HAP-1 (cell line): ENCODE measurements at regions not wholly inside any gene's neighbourhood (a gene's known extent, or its start where the extent isn't known, plus 50 kb on each side); places are given as distances from the start of the nearest gene placed in this dataset.

ENCODE experiments used
- DNase-seq, 2 experiments: peaks; one replicate each; pipeline ENCODE4 v3.0.0-alpha.2; 2016 to 2020; ENCODE audit warnings: low spot score in 2 of 2
- H3K27me3 ChIP-seq: fragments of 250-450 bp; sonication (Bioruptor Pico); 2 replicates; pipeline ENCODE4 v1.5.1; 2020; ENCODE audit warnings: low read depth, mild to moderate bottlenecking, moderate library complexity
- H3K36me3 ChIP-seq: fragments of 250-450 bp; sonication (Bioruptor Pico); replicated peaks from 2 replicates; pipeline ENCODE4 v1.5.1; 2020; ENCODE audit warnings: mild to moderate bottlenecking
- H3K4me1 ChIP-seq: fragments of 250-450 bp; sonication (Bioruptor Pico); 2 replicates; pipeline ENCODE4 v1.5.1; 2020; ENCODE audit warnings: mild to moderate bottlenecking
- H3K4me3 ChIP-seq: fragments of 250-450 bp; sonication (Bioruptor Pico); 2 replicates; pipeline ENCODE4 v1.5.1; 2020; ENCODE audit warnings: mild to moderate bottlenecking, moderate library complexity
- H3K9me3 ChIP-seq: fragments of 250-450 bp; sonication (Bioruptor Pico); 2 replicates; pipeline ENCODE4 v1.5.1; 2020; ENCODE audit warnings: mild to moderate bottlenecking, moderate library complexity
- in situ Hi-C: fragments of 300-500 bp; cut with MboI; formaldehyde crosslinking; loops from 3 replicates; pipeline ENCODE4 v1.14.3; 2020; ENCODE audit warnings: low sequenced_read_pairs, inconsistent platforms, mixed read lengths

DNA sequence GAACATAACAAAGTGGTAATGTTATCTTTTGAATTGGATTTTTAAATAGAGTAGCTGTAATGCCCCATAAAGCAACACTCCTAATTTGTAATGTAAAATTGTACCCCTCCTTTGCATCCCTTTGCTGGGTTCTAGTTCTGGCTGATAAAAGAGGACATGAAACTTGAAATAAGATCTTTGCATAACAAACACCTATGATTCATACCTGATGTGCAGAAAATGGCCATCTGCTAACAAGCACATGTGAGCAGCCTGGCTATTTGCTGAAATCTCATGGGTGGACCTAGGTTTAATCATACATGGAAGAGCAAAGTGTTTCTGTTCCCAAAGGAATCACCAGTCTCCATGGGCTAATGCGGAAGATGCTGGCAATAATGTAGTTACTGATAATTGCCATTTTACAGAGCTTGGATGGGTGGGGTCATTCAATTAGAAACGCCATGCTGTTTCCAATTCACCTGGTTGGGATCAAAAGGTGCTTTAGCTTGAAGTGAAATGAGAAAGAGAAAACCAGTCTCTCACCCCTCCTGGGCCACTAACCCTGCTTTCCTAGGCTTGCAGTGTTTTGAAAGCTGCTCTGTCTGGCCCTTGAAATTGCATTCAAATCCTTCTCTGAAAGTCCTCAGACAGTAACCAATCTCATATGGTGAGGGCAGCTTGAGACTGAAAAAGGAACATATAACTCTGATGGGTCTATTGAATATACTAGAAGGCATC, 585.1 kb downstream of the TLE4 start:
- H3K27me3 ChIP-seq, result peaks cover 6% of the 10 kb centered on the region; the same call in 1 of the 2 replicates
- no peak for DNase-seq
- no peaks in the 10 kb centered on the region for H3K36me3 ChIP-seq
- no peak overlapping the region for H3K4me3 ChIP-seq
- H3K9me3 ChIP-seq, result no peaks in the 10 kb centered on the region
- H3K4me1 ChIP-seq, result peaks cover 5% of the 10 kb centered on the region; the same call in 1 of the 2 replicates
- in situ Hi-C loops, result no loop called here

DNA sequence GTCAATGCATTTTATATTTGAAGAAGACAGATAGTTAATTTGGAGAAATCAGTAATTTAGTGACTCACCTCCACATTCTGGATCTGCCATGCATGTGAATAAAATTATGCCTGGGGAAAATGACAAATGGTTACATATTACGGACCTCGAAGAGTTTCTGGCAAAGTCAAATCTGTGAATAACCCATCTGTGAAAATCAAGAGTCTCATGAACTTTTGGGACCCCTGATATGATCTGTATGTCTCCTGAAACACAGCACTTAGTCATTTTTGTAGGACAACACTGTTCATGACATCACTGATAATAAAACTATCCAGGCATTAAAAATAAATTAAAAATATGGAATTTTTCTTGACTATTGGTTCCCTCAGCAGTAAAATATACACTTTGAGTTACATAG, 584.5 kb downstream of the TLE4 start:
- no peak overlapping the region for H3K4me3 ChIP-seq
- H3K4me1 ChIP-seq, result peaks cover 5% of the 10 kb centered on the region; the same call in 1 of the 2 replicates
- DNase-seq, result no peak
- in situ Hi-C loops, result no loop called here
- peaks cover 6% of the 10 kb centered on the region; the same call in 1 of the 2 replicates for H3K27me3 ChIP-seq
- no peaks in the 10 kb centered on the region for H3K9me3 ChIP-seq
- no peaks in the 10 kb centered on the region for H3K36me3 ChIP-seq

DNA sequence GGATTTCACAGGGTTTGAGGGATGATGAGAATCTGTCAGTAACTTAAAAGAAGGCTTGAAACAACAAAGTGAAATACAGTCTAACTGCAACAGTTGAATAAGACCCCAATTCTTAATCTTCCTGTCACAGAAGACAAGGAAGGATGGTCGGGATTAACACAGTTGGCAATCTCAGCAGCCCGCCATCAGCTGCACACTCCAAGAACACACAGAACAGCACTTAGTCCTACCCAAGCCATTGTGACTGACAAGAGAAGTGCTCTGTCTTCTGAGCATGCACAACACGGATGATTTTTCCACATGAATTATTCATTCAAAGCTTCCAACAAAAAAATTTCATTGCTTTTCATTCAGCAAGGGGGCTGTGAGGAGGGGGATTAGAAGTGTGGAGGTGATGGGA, 576.1 kb downstream of the TLE4 start:
- Histone ChIP-seq H3K4me3 (no peak overlapping the region), H3K27me3 (no peaks in the 10 kb centered on the region), H3K36me3 (no peaks in the 10 kb centered on the region), H3K4me1 (no peaks in the 10 kb centered on the region), H3K9me3 (no peaks in the 10 kb centered on the region)
- no peak for DNase-seq
- in situ Hi-C loops, result no loop called here

DNA sequence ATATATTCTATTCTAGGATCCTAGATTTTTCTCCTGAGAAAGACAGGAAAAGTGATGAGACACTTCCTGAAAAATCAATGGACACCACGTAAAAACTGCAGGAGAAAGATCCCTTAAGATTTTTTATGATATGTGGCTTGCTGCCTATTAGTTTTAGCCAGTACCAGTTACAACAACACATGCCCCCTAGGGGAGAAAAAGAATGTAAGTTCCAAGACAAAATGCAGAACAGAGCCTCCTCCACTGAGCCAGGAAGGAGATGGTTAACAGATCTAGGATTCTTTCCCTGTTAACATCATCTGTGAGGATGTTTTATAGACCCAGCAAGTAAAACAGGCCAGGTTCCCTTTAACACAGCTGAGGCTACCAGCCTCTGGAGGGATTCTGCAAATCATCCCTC, 574.7 kb downstream of the TLE4 start:
- in situ Hi-C loops, result no loop called here
- H3K4me3 ChIP-seq, result no peak overlapping the region
- peak in 1 of 2 experiments; percentile 4 for DNase-seq
- no peaks in the 10 kb centered on the region for H3K36me3 ChIP-seq
- H3K4me1 ChIP-seq, result no peaks in the 10 kb centered on the region
- H3K27me3 ChIP-seq, result no peaks in the 10 kb centered on the region
- H3K9me3 ChIP-seq, result no peaks in the 10 kb centered on the region

DNA sequence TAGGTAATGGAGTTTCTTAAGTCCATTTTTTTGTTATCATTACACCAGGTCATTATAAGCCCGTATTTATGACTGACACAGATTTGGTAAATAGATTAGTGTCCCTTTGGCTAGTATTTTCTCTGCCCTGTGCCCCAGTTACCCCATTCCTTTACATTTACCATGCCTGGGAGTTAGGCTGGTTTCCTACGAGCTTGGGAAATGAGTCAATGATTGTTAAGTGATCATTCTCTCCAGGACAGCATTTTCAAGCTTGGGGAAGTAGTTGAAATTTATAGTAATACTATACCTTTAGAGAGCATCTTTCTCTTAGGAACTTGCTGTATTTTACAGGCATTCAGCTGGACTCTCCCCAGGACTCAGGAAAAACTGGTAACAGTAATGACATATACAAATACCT, 573.1 kb downstream of the TLE4 start:
- Histone ChIP-seq H3K9me3 (no peaks in the 10 kb centered on the region), H3K36me3 (no peaks in the 10 kb centered on the region), H3K27me3 (no peaks in the 10 kb centered on the region), H3K4me1 (no peaks in the 10 kb centered on the region), H3K4me3 (no peak overlapping the region)
- no peak for DNase-seq
- in situ Hi-C loops, result no loop called here

DNA sequence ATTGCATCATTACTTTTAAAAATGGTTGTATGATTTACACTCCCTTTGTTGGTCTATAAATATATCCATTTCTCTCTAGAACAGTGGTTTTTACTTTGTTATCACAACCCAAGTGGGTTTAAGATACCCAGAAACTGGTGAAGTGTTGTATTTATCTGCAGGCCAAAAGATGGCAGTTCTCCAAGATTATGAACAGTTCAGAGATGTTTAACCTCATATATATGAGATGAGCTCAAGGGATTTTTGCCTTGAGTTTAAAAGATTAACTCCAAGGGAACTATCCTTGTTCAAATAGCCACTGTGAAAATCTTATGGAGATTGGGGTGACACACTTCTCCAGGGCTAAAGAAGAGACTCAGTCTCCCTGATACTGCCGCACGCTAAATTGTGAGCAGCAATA, 572.6 kb downstream of the TLE4 start:
- Histone ChIP-seq H3K4me1 (no peaks in the 10 kb centered on the region), H3K27me3 (no peaks in the 10 kb centered on the region), H3K36me3 (no peaks in the 10 kb centered on the region), H3K4me3 (no peak overlapping the region), H3K9me3 (no peaks in the 10 kb centered on the region)
- in situ Hi-C loops, result no loop called here
- no peak for DNase-seq

DNA sequence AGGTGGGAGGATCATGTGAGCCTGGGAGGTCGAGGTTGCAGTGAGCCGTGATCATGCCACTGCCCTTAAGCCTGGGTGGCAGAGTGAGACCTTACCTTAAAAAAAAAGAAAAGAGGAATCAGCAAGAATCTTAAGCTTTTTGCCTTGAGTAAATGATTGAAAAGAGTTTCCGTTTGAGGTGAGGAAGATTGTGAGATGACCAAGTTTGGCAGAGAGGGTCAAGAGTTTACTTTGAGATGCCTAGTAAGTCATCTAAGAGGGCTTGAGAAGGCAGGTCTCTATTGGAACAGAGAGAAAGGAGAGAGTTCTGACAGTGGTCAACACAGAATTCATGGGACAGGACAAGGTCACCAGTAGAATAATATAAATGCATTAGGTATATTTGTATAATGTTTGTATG, 572.1 kb downstream of the TLE4 start:
- Histone ChIP-seq H3K36me3 (no peaks in the 10 kb centered on the region), H3K9me3 (no peaks in the 10 kb centered on the region), H3K4me1 (no peaks in the 10 kb centered on the region), H3K4me3 (no peak overlapping the region), H3K27me3 (no peaks in the 10 kb centered on the region)
- in situ Hi-C loops, result no loop called here
- no peak for DNase-seq

DNA sequence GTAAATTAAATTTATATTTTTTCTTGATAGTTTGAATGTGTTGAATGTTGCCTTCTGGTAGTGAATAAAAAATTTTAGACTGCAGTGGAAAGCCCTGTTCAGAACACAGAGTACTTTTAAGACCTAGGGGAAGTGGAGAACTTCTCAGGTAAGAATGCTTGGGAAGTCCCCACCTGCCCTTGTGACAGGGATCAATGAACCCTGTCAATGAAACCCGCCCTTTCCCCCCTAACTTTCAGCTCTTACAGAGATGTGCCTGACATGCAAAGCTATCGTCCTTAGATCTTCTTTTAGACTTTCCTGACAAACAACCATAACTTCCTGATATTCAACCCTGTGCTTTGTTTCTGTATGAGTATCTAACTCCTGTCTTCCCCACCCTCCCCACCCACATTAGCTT, 562.7 kb downstream of the TLE4 start:
- no peak for DNase-seq
- H3K4me1 ChIP-seq, result no peaks in the 10 kb centered on the region
- no peaks in the 10 kb centered on the region for H3K9me3 ChIP-seq
- no peak overlapping the region for H3K4me3 ChIP-seq
- no peaks in the 10 kb centered on the region for H3K36me3 ChIP-seq
- 0 out of 2 replicates have a peak, but pooled peaks cover 5% of the 10 kb centered on the region for H3K27me3 ChIP-seq
- in situ Hi-C loops, result no loop called here

DNA sequence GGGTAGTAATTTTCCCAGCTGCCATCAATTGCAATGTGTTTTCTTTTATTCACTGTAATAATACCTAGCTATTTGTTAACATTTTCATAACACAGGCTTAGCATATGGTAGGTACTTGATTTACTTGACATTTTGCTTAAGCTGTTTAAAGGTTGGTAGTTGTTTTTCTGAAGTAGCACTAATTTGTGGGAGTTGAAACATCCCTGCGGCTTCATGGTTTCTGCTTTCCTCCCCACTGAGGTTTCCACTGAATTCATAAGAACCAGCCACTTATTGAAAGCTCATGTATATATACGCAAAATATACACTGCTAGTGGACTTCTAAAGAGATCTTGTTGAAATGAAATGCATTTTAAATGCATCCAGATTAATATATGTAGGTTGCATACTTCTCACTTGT, 559.9 kb downstream of the TLE4 start:
- no peak overlapping the region for H3K4me3 ChIP-seq
- 0 out of 2 replicates have a peak, but pooled peaks cover 7% of the 10 kb centered on the region for H3K27me3 ChIP-seq
- no peaks in the 10 kb centered on the region for H3K9me3 ChIP-seq
- H3K4me1 ChIP-seq, result no peaks in the 10 kb centered on the region
- H3K36me3 ChIP-seq, result no peaks in the 10 kb centered on the region
- no peak for DNase-seq
- in situ Hi-C loops, result no loop called here

DNA sequence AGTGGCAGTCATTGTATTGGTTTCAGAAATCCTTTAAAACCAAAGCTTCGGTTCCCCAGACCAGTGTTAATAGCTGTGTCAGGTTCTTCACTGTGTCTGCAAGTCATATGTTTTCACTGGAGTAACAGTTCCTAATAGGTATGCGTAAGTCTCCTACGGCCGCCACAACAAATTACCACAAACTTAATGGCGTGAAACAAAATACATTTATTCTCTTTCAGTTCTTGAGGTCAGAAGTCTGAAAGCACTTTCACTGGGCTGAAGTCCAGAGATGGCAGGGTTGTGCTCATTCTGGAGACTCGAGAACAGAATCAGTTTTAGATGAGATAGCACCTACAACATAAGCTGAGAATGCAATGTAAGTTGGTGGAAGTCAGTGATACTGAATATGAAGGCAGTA, 556.2 kb downstream of the TLE4 start:
- H3K36me3 ChIP-seq, result no peaks in the 10 kb centered on the region
- H3K4me1 ChIP-seq, result no peaks in the 10 kb centered on the region
- no peak for DNase-seq
- H3K4me3 ChIP-seq, result no peak overlapping the region
- H3K9me3 ChIP-seq, result no peaks in the 10 kb centered on the region
- 0 out of 2 replicates have a peak, but pooled peaks cover 2% of the 10 kb centered on the region for H3K27me3 ChIP-seq
- in situ Hi-C loops, result no loop called here

DNA sequence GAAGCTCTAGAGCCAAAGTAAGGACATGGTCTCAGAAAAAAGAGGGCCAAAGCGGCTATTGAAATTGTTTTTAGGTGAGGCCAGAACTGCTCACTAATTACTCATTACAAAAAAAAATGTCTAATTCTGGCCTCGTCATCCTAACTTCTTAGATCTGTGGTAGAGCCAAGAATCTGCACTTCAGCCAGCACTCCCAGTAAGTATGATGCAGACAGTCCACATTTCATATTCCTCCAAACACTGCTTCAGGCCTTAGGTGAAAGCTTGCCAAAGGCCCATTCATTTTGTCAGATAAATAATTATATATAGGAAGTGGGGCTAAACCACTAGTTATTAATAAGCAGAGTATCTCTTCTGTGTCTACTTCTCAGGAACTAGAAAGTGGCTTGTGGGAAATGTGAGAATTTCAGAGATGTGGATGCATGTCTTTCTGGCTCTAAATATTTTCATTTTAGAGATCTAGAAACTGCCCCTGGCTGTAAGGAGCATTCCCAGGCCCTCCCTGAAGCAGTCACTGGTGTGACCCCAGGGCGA, 554.0 kb downstream of the TLE4 start:
- no peak overlapping the region for H3K4me3 ChIP-seq
- H3K27me3 ChIP-seq, result 0 out of 2 replicates have a peak, but pooled peaks cover 2% of the 10 kb centered on the region
- no peak for DNase-seq
- no peaks in the 10 kb centered on the region for H3K4me1 ChIP-seq
- H3K36me3 ChIP-seq, result no peaks in the 10 kb centered on the region
- H3K9me3 ChIP-seq, result no peaks in the 10 kb centered on the region
- in situ Hi-C loops, result no loop called here

DNA sequence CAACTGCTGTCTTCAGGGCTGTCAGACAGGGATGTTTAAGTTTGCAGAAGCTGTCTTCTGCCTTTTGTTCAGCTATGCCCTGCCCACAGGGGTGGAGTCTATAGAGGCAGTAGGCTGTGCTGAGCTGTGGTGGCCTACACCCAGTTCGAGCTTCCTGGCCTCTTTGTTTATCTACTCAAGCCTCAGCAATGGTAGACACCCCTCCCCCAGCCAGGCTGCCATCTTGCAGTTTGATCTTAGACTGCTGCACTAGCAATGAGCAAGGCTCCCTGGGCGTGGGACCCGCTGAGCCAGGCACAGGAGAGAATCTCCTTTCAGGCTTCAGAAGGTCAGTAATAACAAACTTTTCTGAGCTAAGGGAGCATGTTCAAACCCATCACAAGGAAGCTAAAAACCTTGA, 545.3 kb downstream of the TLE4 start:
- Histone ChIP-seq H3K36me3 (no peaks in the 10 kb centered on the region), H3K4me1 (no peaks in the 10 kb centered on the region), H3K9me3 (no peaks in the 10 kb centered on the region), H3K4me3 (no peak overlapping the region), H3K27me3 (no peaks in the 10 kb centered on the region)
- in situ Hi-C loops, result no loop called here
- DNase-seq, result no peak

DNA sequence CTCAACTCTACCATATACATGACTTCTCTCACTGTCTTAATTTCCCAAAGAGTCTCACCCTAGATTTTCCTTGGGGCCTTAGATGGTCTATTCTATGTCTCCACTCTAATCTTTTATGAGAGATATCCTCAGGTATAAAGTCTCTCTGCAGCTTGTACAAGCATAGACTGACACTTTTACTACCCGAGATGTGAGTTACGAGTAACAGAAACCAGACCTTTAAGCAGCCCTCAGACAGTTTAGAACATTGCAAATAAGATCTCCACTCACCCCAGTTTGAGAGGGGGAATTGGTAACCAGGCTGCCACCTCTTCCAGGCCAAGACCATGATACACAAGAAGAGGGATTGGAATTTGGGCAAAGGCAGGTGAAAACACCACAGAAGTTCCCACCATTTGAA, 542.5 kb downstream of the TLE4 start:
- no peaks in the 10 kb centered on the region for H3K9me3 ChIP-seq
- no peak for DNase-seq
- H3K4me1 ChIP-seq, result no peaks in the 10 kb centered on the region
- in situ Hi-C loops, result no loop called here
- H3K27me3 ChIP-seq, result no peaks in the 10 kb centered on the region
- H3K4me3 ChIP-seq, result no peak overlapping the region
- no peaks in the 10 kb centered on the region for H3K36me3 ChIP-seq

DNA sequence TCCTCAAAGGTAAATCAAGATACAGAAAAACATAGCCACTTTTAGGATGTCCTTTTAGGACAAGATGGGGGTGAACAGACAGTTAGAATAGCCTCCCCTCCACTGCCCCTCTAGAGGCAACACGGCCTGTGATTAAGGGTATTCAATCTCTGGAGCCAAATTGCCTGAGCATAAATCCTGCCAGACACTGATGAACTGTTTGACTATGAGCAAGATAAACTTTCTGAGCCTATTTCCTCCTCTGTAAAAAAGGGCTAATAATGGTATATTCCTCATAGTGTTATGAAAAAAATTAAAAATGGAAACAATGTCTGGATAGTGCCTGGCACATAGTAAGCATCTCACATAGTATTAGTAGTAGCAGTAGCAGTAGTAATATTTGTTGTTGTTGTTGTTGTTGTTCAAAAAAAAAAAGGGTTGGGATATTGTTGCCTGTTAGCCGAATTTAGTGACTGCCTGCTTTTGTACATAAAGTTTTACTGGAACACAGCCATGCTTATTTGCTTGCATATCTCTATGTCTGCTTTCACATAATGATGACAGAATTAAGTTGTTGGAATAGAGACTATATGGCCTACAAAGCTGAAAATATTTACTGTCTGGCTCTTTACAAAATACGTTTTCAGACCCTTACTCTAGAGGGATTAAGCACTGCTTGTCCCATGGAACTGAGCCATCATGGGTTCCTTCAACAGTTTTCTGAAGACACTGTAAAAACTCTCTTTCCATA, 536.3 kb downstream of the TLE4 start:
- no peaks in the 10 kb centered on the region for H3K4me1 ChIP-seq
- H3K27me3 ChIP-seq, result no peaks in the 10 kb centered on the region
- H3K4me3 ChIP-seq, result no peak overlapping the region
- no peaks in the 10 kb centered on the region for H3K9me3 ChIP-seq
- no peaks in the 10 kb centered on the region for H3K36me3 ChIP-seq
- DNase-seq, result no peak
- in situ Hi-C loops, result no loop called here
